ENCODE measurements at regions not wholly inside any gene's neighbourhood (a gene's known extent, or its start where the extent isn't known, plus 50 kb on each side); places are given as distances from the start of the nearest gene placed in this dataset.

DNA sequence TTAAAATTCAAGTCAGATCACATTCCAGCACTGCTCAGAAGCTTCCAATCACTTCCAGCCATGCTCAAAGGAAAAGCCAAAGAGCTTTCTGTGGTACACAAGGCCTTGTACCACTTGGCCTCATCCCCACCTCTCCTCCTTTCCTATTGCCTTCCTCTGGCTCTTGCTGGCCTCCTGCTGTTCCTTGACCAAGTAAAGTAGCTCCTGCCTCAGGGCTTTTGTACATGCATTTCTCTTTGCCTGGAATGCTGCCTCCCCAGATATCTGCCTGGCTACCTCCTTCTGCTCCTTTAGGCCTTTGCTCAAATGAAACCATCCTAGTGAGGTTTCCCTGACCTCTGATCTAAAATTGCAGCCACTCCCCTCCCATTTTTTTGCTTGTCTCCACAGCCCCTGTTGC lies 51.2 kb upstream of the TCL1B start:
- Histone ChIP-seq H3K4me3 (ENCODE audit: low read depth, low read length) (no peak overlapping the region), H3K27me3 (ENCODE audit: control insufficient read depth, insufficient read depth, low read length) (no peaks in the 10 kb centered on the region), H3K36me3 (ENCODE audit: control insufficient read depth, insufficient read depth, low read length) (no peaks in the 10 kb centered on the region)
- TF ChIP-seq, protein P1, sequence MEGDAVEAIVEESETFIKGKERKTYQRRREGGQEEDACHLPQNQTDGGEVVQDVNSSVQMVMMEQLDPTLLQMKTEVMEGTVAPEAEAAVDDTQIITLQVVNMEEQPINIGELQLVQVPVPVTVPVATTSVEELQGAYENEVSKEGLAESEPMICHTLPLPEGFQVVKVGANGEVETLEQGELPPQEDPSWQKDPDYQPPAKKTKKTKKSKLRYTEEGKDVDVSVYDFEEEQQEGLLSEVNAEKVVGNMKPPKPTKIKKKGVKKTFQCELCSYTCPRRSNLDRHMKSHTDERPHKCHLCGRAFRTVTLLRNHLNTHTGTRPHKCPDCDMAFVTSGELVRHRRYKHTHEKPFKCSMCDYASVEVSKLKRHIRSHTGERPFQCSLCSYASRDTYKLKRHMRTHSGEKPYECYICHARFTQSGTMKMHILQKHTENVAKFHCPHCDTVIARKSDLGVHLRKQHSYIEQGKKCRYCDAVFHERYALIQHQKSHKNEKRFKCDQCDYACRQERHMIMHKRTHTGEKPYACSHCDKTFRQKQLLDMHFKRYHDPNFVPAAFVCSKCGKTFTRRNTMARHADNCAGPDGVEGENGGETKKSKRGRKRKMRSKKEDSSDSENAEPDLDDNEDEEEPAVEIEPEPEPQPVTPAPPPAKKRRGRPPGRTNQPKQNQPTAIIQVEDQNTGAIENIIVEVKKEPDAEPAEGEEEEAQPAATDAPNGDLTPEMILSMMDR (IDR thresholded peaks at IDR 0.05; ENCODE audit: insufficient read depth, low read length, severe bottlenecking), result no peak
- FAIRE-seq, result no peak
- DNase-seq (ENCODE audit: low read depth), result no peak
